Skin epidermis (tissue), 12 donors: ENCODE measurements at regions not wholly inside any gene's neighbourhood (a gene's known extent, or its start where the extent isn't known, plus 50 kb on each side); places are given as distances from the start of the nearest gene placed in this dataset.

Experiments
- H3K27ac ChIP-seq, 21 experiments: fragments of 200-600 bp; sonication (generic) in 11 of 21; one replicate each; pipeline ENCODE4 v1.5.0; 2020; ENCODE audit warnings: mild to moderate bottlenecking in 3 of 21, inconsistent platforms in 2 of 21, moderate library complexity in 2 of 21
- H3K4me3 ChIP-seq, 7 experiments: fragments of 200-600 bp; sonication (generic) in 2 of 7; one replicate each; pipeline ENCODE4 v1.5.0; 2020; ENCODE audit warnings: inconsistent platforms in 2 of 7, mild to moderate bottlenecking in 2 of 7, moderate library complexity in 1 of 7

GRCh38 chr15:100779331-100780207, 100.1 kb upstream of the ALDH1A3 start:
- H3K27ac ChIP-seq = no peak overlapping the region
- no peak overlapping the region for H3K4me3 ChIP-seq

GRCh38 chr15:100780208-100780800, 99.3 kb upstream of the ALDH1A3 start:
- Histone ChIP-seq H3K4me3 (no peak overlapping the region), H3K27ac (no peak overlapping the region)

GRCh38 chr15:100781061-100781960, 98.3 kb upstream of the ALDH1A3 start:
- Histone ChIP-seq H3K4me3 (no peak overlapping the region), H3K27ac (no peak overlapping the region)

GRCh38 chr15:100781961-100782530, 97.6 kb upstream of the ALDH1A3 start:
- Histone ChIP-seq H3K27ac (no peak overlapping the region), H3K4me3 (no peak overlapping the region)

GRCh38 chr15:100783291-100783690, 96.3 kb upstream of the ALDH1A3 start:
- H3K27ac ChIP-seq = no peak overlapping the region
- H3K4me3 ChIP-seq = no peak overlapping the region

- H3K27ac ChIP-seq = no peak overlapping the region
- H3K4me3 ChIP-seq = no peak overlapping the region
These were observed 95.7 kb upstream of the ALDH1A3 start for GRCh38 chr15:100783760-100784492.

GRCh38 chr15:100784493-100785180, 95.0 kb upstream of the ALDH1A3 start:
- Histone ChIP-seq H3K4me3 (no peak overlapping the region), H3K27ac (no peak overlapping the region)

GRCh38 chr15:100785181-100786138, 94.2 kb upstream of the ALDH1A3 start:
- Histone ChIP-seq H3K27ac (no peak overlapping the region), H3K4me3 (no peak overlapping the region)

GRCh38 chr15:100786139-100786531, 93.5 kb upstream of the ALDH1A3 start:
- H3K27ac ChIP-seq = no peak overlapping the region
- H3K4me3 ChIP-seq = no peak overlapping the region

GRCh38 chr15:100786901-100787566, 92.6 kb upstream of the ALDH1A3 start:
- Histone ChIP-seq H3K4me3 (no peak overlapping the region), H3K27ac (no peak overlapping the region)

- Histone ChIP-seq H3K27ac (peak overlapping the region in 1 of 21 experiments; percentile 42), H3K4me3 (no peak overlapping the region)
These were observed 91.8 kb upstream of the ALDH1A3 start for GRCh38 chr15:100787567-100788417.

- peak overlapping the region in 1 of 21 experiments; percentile 42 for H3K27ac ChIP-seq
- H3K4me3 ChIP-seq = no peak overlapping the region
These were observed 91.1 kb upstream of the ALDH1A3 start for GRCh38 chr15:100788418-100789105.

- no peak overlapping the region for H3K27ac ChIP-seq
- no peak overlapping the region for H3K4me3 ChIP-seq
These were observed 88.8 kb upstream of the ALDH1A3 start for GRCh38 chr15:100790786-100791265.

- H3K27ac ChIP-seq = no peak overlapping the region
- H3K4me3 ChIP-seq = no peak overlapping the region
These were observed 85.6 kb upstream of the ALDH1A3 start for GRCh38 chr15:100794008-100794407.

- no peak overlapping the region for H3K4me3 ChIP-seq
- no peak overlapping the region for H3K27ac ChIP-seq
These were observed 78.3 kb upstream of the ALDH1A3 start for GRCh38 chr15:100801256-100801900.
